Mucosa of descending colon (tissue), 3 donors: ENCODE measurements at regions not wholly inside any gene's neighbourhood (a gene's known extent, or its start where the extent isn't known, plus 50 kb on each side); places are given as distances from the start of the nearest gene placed in this dataset.

Experiments used
- ATAC-seq: fragments of 200-7000 bp; cut with Tn5 transposase; one replicate; pipeline ENCODE4 v1.9.1; 2020; ENCODE audit warnings: mild to moderate bottlenecking, moderate library complexity
- DNase-seq, 3 donors: peaks; one replicate each; pipeline ENCODE4 v3.0.0-alpha.2; 2020
- H3K36me3 ChIP-seq: fragments of 200-600 bp; one replicate; pipeline ENCODE4 v1.8.0; 2021; ENCODE audit warnings: low read depth, mild to moderate bottlenecking
- H3K4me1 ChIP-seq: fragments of 200-600 bp; one replicate; pipeline ENCODE4 v1.8.0; 2021; ENCODE audit warnings: low read depth, mild to moderate bottlenecking
- H3K4me3 ChIP-seq: fragments of 200-600 bp; one replicate; pipeline ENCODE4 v1.8.0; 2021; ENCODE audit warnings: mild to moderate bottlenecking
- H3K9me3 ChIP-seq: fragments of 200-600 bp; one replicate; pipeline ENCODE4 v1.8.0; 2021; ENCODE audit warnings: mild to moderate bottlenecking
- intact Hi-C, 2 donors: fragments of 100-400 bp; cut with DNase I in 1 of 2; cut with micrococcal nuclease in 1 of 2; formaldehyde crosslinking; loops; one replicate each; pipeline versions ENCODE4 v1.11.0 to v1.11.1; 2022; cut with DNase I, micrococcal nuclease
- TF ChIP-seq, protein P1 (sequence below): fragments of 200-600 bp; IDR thresholded peaks from one replicate; pipeline ENCODE4 v1.8.0; 2022; ENCODE audit warnings: antibody characterized with exemption, mild to moderate bottlenecking
- donor health status: DM: no; HTN: no; CAD: no; lungs with moderate emphysema.
- donor health status: DM: no; HTN: no; CAD: no.
- donor health status: DM: no; HTN: yes; CAD: no.

DNA sequence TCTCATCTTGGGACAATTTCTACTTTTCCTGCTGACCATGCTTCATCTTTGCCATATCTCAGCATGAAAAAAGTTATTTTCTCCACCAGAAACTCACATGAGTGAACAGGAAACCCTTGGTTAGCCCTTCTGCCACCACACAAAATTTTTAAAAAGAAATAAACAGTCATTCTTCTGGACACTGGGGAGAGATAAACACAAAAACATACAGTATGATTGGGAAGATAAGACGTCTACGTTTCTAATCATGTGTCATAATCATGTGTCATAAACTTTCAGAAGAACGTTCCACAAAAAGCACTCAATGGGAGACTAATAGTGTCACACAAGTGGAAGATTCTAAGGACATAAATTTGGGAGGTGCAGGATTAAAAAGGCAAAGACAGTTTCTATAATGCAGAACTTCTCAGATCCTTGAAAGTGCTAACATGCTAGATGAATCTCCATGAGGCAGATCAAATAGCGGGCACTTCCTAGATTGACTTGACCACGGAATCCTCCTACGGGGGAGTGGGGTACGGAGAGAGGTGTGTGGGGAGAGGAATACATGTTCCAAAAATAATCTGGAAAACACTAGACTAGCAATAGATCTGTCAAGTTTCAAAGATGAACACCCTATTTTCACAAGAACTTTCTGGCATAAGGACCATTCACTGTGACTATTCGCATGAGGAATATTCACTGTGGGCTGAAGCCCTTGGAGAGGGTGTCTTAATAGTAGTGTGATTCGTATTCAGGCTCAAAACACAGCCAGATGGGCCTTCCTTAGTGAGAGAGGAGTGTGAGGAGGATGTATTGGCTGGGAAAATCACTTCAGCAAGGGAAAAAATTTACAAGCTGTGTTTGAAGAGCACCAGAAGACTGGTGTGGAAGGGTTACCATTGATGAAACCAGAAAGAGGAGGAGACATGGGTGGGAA, 206.7 kb downstream of the SETD4 start:
- H3K36me3 ChIP-seq = no peaks in the 10 kb centered on the region
- H3K9me3 ChIP-seq = no peaks in the 10 kb centered on the region
- DNase-seq (no peak), ATAC-seq (no peak)
- intact Hi-C loops = no loop called here
- no peaks in the 10 kb centered on the region for H3K4me1 ChIP-seq
- no peak overlapping the region for H3K4me3 ChIP-seq
- TF ChIP-seq, protein P1, sequence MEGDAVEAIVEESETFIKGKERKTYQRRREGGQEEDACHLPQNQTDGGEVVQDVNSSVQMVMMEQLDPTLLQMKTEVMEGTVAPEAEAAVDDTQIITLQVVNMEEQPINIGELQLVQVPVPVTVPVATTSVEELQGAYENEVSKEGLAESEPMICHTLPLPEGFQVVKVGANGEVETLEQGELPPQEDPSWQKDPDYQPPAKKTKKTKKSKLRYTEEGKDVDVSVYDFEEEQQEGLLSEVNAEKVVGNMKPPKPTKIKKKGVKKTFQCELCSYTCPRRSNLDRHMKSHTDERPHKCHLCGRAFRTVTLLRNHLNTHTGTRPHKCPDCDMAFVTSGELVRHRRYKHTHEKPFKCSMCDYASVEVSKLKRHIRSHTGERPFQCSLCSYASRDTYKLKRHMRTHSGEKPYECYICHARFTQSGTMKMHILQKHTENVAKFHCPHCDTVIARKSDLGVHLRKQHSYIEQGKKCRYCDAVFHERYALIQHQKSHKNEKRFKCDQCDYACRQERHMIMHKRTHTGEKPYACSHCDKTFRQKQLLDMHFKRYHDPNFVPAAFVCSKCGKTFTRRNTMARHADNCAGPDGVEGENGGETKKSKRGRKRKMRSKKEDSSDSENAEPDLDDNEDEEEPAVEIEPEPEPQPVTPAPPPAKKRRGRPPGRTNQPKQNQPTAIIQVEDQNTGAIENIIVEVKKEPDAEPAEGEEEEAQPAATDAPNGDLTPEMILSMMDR = no peak

DNA sequence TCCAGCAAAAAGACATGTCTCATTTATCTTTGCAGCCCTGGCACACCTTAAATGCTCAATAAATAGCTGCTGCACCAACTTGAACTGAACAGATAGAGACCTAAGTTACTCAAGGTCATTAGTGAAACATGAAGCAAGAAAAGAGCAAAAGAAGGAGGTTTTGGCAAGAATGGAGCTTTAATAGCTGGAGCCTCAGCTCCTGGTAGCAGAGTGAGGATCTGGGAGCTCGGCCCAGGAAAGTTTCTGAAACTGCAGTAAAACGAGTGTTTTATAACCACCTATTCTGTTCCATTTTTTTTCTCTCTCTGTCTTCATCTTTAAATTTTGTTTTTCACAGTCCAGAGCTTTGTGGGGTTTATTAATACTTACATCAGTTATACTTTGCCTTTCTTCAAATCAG, 207.5 kb downstream of the SETD4 start:
- H3K9me3 ChIP-seq = no peaks in the 10 kb centered on the region
- no peaks in the 10 kb centered on the region for H3K4me1 ChIP-seq
- intact Hi-C loops = no loop called here
- DNase-seq = no peak
- no peaks in the 10 kb centered on the region for H3K36me3 ChIP-seq
- TF ChIP-seq, protein P1 = no peak
- no peak overlapping the region for H3K4me3 ChIP-seq
- ATAC-seq = no peak

DNA sequence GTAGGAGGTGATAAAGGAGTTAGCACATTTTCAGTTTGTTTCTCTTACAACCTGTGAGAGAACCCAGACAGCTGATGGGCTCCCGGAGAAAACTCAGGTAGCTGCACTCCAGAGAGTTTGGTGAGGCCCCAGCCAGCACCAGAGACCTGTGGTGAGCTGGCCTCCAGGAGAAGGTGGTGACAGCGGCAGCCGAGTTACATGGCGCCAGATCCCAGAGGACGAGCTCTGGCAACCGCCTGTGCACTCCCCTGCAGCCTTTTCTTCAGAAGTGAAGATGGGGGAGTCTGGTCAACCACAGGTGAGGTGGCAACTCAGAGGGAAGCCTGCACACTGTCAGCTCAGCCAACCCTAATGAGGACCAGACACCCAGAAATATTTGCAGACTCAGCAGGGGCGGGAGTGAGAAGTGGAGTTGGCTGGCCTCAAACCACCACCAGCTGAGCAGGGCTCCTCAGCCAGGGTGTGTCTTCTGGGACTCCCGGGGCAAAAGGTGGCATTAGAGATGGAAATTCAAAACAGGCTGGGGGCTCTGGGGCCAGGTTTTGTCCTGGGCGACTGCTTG, 209.7 kb downstream of the SETD4 start:
- TF ChIP-seq, protein P1 = no peak
- no peaks in the 10 kb centered on the region for H3K4me1 ChIP-seq
- H3K36me3 ChIP-seq = no peaks in the 10 kb centered on the region
- ATAC-seq (no peak), DNase-seq (no peak)
- intact Hi-C loops = no loop called here
- H3K4me3 ChIP-seq = no peak overlapping the region
- no peaks in the 10 kb centered on the region for H3K9me3 ChIP-seq

DNA sequence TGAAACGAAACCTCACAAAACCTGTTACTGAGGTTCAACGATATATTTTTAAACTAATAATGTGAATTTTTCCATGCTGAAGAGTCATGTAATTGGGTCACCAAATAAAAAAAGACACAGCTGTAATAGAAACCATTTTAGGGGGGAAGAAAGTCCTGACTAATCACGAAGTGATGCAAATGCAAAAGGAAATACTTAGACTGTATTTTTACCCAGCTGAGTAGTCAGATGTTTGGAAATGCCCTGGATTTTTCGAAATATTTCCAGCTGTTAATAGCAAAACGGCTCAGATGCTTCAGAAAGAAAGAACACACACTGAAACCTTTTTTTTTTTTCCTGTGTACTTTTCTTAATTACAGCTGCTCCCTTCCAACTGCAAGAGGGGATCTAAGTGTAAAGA, 210.3 kb downstream of the SETD4 start:
- TF ChIP-seq, protein P1 = no peak
- H3K4me3 ChIP-seq = no peak overlapping the region
- intact Hi-C loops = no loop called here
- DNase-seq (no peak), ATAC-seq (no peak)
- no peaks in the 10 kb centered on the region for H3K4me1 ChIP-seq
- no peaks in the 10 kb centered on the region for H3K9me3 ChIP-seq
- H3K36me3 ChIP-seq = no peaks in the 10 kb centered on the region

DNA sequence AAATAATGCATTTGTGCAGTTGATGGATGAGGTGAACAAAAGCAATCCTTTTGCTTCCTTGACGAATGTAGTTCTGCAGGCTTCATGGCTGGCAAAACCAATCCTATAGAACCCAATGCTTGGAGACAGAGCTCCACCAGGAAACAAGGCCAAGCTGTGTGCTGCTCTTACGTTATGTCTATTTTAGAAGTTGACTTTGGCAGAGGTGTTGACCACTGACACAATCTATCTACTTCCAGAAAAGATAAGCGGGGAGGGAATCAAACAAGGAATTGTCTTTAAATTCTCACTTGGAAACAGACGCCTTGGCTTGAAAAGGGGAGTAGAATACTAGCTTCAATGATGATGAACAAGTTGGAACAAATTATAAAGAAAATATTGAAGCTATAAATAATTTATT, 211.2 kb downstream of the SETD4 start:
- H3K9me3 ChIP-seq = no peaks in the 10 kb centered on the region
- no peak overlapping the region for H3K4me3 ChIP-seq
- H3K4me1 ChIP-seq = no peaks in the 10 kb centered on the region
- TF ChIP-seq, protein P1 = no peak
- H3K36me3 ChIP-seq = no peaks in the 10 kb centered on the region
- peak; percentile 70 for ATAC-seq
- DNase-seq = peak in 1 of 3 donors; percentile 14
- intact Hi-C loops = no loop called here
